Neural crest cell (in vitro differentiated cells): ENCODE measurements at regions not wholly inside any gene's neighbourhood (a gene's known extent, or its start where the extent isn't known, plus 50 kb on each side); places are given as distances from the start of the nearest gene placed in this dataset.

Source experiments
- DNase-seq: peaks from one replicate; pipeline ENCODE4 v3.0.0; 2021; ENCODE audit warnings: low read depth, mixed read lengths, low spot score
- H3K27ac Mint-ChIP-seq: one replicate; pipeline ENCODE4 v1.8.0; 2021; ENCODE audit warnings: mild to moderate bottlenecking, mixed read lengths; ENCODE audit not compliant: unreplicated experiment
- H3K27me3 Mint-ChIP-seq: 2 replicates; pipeline ENCODE4 v1.8.0; 2021; ENCODE audit warnings: low read depth, mild to moderate bottlenecking, mixed read lengths
- H3K36me3 Mint-ChIP-seq: 2 replicates; pipeline ENCODE4 v1.8.0; 2021; ENCODE audit warnings: low read depth, mild to moderate bottlenecking, mixed read lengths
- H3K4me1 Mint-ChIP-seq: 2 replicates; pipeline ENCODE4 v1.8.0; 2021; ENCODE audit warnings: mixed read lengths
- H3K4me3 Mint-ChIP-seq: one replicate; pipeline ENCODE4 v1.8.0; 2021; ENCODE audit warnings: mild to moderate bottlenecking, mixed read lengths
- H3K9me3 Mint-ChIP-seq: 2 replicates; pipeline ENCODE4 v1.8.0; 2021; ENCODE audit warnings: mixed read lengths
- CTCF ChIP-seq: fragments of 200-600 bp; sonication (generic); conservative IDR thresholded peaks from 2 replicates; pipeline ENCODE4 v1.5.0; 2021; ENCODE audit warnings: antibody characterized with exemption, mild to moderate bottlenecking

GRCh38 chr16:35449663-35450062 lies 1990.3 kb downstream of the TP53TG3F start:
- Mint-ChIP-seq H3K27ac (no peak overlapping the region), H3K36me3 (peaks cover 13% of the 10 kb centered on the region), H3K4me1 (no peaks in the 10 kb centered on the region), H3K4me3 (no peak overlapping the region), H3K9me3 (peaks cover 33% of the 10 kb centered on the region), H3K27me3 (no peaks in the 10 kb centered on the region)
- no peak for TF ChIP-seq CTCF
- DNase-seq = no peak

DNA sequence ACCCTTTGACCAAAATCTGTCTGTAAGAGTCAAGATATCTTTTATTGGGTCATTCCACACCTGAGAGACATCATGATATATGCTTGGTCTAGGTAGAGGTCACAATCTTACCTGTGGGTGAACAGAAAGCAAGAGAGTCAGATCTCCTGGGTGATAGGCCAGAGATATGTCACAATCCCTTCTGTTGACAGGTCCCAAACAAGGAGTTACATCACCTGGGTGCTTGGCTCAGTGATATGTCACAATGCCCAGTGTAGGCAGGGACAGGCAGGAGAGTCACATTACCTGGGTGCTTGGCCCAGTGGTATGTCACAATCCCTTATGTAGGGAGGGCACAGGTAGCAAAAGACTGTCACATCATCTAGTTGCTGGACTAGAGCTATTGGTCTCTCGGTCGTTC lies 1991.2 kb downstream of the TP53TG3F start:
- Mint-ChIP-seq H3K4me1 (no peaks in the 10 kb centered on the region), H3K4me3 (no peak overlapping the region), H3K27me3 (no peaks in the 10 kb centered on the region), H3K27ac (no peak overlapping the region), H3K36me3 (peaks cover 13% of the 10 kb centered on the region), H3K9me3 (peaks cover 27% of the 10 kb centered on the region)
- no peak for DNase-seq
- no peak for TF ChIP-seq CTCF

DNA sequence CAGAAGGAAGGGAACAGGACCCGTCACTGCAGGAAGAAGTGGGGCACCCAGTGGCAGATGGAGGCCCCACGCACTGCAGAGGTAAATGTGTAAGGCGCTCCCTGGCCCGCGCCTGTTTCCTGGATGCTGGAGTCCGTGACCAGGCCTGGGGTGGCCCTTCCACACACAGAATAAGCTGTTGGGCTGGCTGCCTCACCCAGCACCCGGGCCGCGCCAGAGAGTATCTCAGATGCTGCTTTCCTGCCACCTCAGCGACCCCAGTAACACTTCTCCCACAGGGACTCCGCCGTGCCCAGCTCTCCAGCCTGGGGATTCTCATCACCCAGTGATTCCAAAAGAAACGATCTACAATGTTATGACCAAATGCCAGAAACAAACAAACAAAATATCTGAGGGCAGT lies 1993.1 kb downstream of the TP53TG3F start:
- H3K9me3 Mint-ChIP-seq = peaks cover 22% of the 10 kb centered on the region
- H3K27me3 Mint-ChIP-seq = no peaks in the 10 kb centered on the region
- H3K27ac Mint-ChIP-seq = no peak overlapping the region
- H3K4me3 Mint-ChIP-seq = no peak overlapping the region
- TF ChIP-seq CTCF = no peak
- no peak for DNase-seq
- no peaks in the 10 kb centered on the region for H3K4me1 Mint-ChIP-seq
- H3K36me3 Mint-ChIP-seq = peaks cover 9% of the 10 kb centered on the region

DNA sequence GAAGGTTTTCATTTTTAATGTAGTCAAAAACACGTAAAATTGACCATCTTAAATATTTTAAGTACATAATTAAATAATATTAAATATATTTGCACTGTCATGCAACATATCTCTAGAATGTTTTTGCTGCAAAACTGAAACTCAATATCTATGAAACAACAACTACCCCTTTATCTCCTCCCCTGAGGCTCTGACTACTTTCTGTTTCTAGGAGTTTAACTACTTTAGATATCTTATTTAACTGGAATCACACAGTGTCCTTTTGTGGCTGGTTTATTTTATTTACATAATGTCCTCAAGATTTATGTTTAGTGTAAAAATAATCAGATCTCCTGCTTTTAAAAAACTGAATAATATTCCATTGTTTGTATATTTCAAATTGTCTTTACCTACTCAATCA lies 2003.9 kb downstream of the TP53TG3F start:
- Mint-ChIP-seq H3K4me3 (no peak overlapping the region), H3K27me3 (no peaks in the 10 kb centered on the region), H3K27ac (no peak overlapping the region), H3K36me3 (peaks cover 8% of the 10 kb centered on the region), H3K9me3 (peaks cover 17% of the 10 kb centered on the region), H3K4me1 (no peaks in the 10 kb centered on the region)
- no peak for TF ChIP-seq CTCF
- DNase-seq = no peak

GRCh38 chr16:35480361-35480760 lies 2020.9 kb downstream of the TP53TG3F start:
- Mint-ChIP-seq H3K4me3 (no peak overlapping the region), H3K27me3 (no peaks in the 10 kb centered on the region), H3K27ac (no peak overlapping the region), H3K4me1 (no peaks in the 10 kb centered on the region), H3K36me3 (peaks cover 3% of the 10 kb centered on the region), H3K9me3 (peaks cover 15% of the 10 kb centered on the region)
- no peak for DNase-seq
- no peak for TF ChIP-seq CTCF

DNA sequence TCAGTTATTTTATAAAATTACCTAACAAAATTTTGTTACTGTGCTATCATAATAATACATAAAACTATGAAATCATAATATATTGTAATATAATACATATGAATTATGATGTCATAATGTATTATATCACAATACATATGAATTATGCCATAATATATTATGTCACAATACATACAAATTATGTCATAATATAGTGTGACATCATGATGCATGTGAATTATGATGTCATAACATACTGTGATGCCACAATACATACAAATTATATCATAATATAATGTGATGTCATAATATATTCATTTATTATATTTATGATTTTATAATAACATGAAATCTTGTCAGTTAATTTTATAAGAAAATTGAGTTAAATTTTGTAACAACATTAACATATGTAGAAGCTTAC lies 2021.6 kb downstream of the TP53TG3F start:
- no peak for DNase-seq
- no peak for TF ChIP-seq CTCF
- peaks cover 3% of the 10 kb centered on the region for H3K36me3 Mint-ChIP-seq
- H3K27ac Mint-ChIP-seq = no peak overlapping the region
- no peaks in the 10 kb centered on the region for H3K4me1 Mint-ChIP-seq
- no peak overlapping the region for H3K4me3 Mint-ChIP-seq
- H3K27me3 Mint-ChIP-seq = no peaks in the 10 kb centered on the region
- peaks cover 12% of the 10 kb centered on the region for H3K9me3 Mint-ChIP-seq
